Endothelial cell of umbilical vein (primary cell): ENCODE measurements at regions not wholly inside any gene's neighbourhood (a gene's known extent, or its start where the extent isn't known, plus 50 kb on each side); places are given as distances from the start of the nearest gene placed in this dataset.

Experiments used
- BruUV-seq: library from RNA; stranded (reverse); fragments of 400-500 nt; replicated peaks from 2 replicates; lab custom pipeline; 2021; lab: Mats Ljungman, UMichigan
- CTCF ChIA-PET: fragments of 300-600, 350-600 bp; sonication (Branson Sonifier 250); formaldehyde crosslinking; loops from one replicate; lab custom pipeline; 2021; ENCODE audit warnings: antibody characterized with exemption, inconsistent platforms; lab: Charles Lee
- POLR2A ChIA-PET: fragments of 300-600, 350-600 bp; sonication (Branson Sonifier 250); formaldehyde crosslinking; loops from one replicate; lab custom pipeline; 2021; ENCODE audit warnings: antibody characterized with exemption, inconsistent platforms; lab: Charles Lee
- DNase-seq: peaks from one replicate; pipeline ENCODE4 v3.0.0-alpha.2; 2011; ENCODE audit warnings: low read depth, low spot score
- FAIRE-seq: peaks from 2 replicates; lab custom pipeline; 2011; peaks lifted over from hg19 to GRCh38; lab: Jason Lieb, UNC
- H2AFZ ChIP-seq: 2 replicates; pipeline ENCODE4 v1.6.0; 2012; ENCODE audit warnings: low read depth, low read length, control low read depth, inconsistent platforms
- H3K27ac ChIP-seq: 2 replicates; pipeline ENCODE4 v1.5.1; 2011; ENCODE audit warnings: low read depth, mild to moderate bottlenecking, control low read depth, low read length, moderate library complexity; ENCODE audit not compliant: insufficient read depth
- H3K27me3 ChIP-seq, 2 experiments: 2 replicates each; pipeline versions ENCODE4 v1.6.0 to v1.6.1; 2011; ENCODE audit warnings: low read length in 2 of 2, mixed read lengths in 1 of 2; ENCODE audit not compliant: control insufficient read depth in 2 of 2, insufficient read depth in 2 of 2
- H3K36me3 ChIP-seq, 2 experiments: 2 replicates in 1 of 2; 3 replicates in 1 of 2; pipeline ENCODE4 v1.5.1; 2011; ENCODE audit warnings: low read length in 2 of 2, mild to moderate bottlenecking in 1 of 2, moderate library complexity in 1 of 2; ENCODE audit not compliant: control insufficient read depth in 2 of 2, insufficient read depth in 2 of 2; ENCODE audit errors: extremely low read depth in 1 of 2
- H3K4me1 ChIP-seq: 3 replicates; pipeline ENCODE4 v1.5.1; 2011; ENCODE audit warnings: mild to moderate bottlenecking, low read length; ENCODE audit not compliant: control insufficient read depth, insufficient read depth; ENCODE audit errors: extremely low read depth
- H3K4me2 ChIP-seq: 2 replicates; pipeline ENCODE4 v1.6.1; 2011; ENCODE audit warnings: low read length, control low read depth, mixed read lengths; ENCODE audit not compliant: insufficient read depth
- H3K4me3 ChIP-seq, 3 experiments: fragments of 200-600 bp in 1 of 3; sonication (generic), shearing (Covaris generic) in 1 of 3; replicated peaks in 1 of 3; 2 replicates each; pipeline ENCODE4 v1.5.1; 2011 to 2016; ENCODE audit warnings: control low read depth in 3 of 3, low read length in 3 of 3, mild to moderate bottlenecking in 2 of 3, inconsistent platforms in 1 of 3, low read depth in 1 of 3, moderate library complexity in 1 of 3; ENCODE audit not compliant: insufficient read depth in 1 of 3
- H3K79me2 ChIP-seq: 2 replicates; pipeline ENCODE4 v1.6.0; 2012; ENCODE audit warnings: low read length, inconsistent platforms; ENCODE audit not compliant: control insufficient read depth, insufficient read depth
- H3K9ac ChIP-seq: replicated peaks from 2 replicates; pipeline ENCODE3; 2011; ENCODE audit warnings: low read length, control low read depth; ENCODE audit not compliant: insufficient read depth; ENCODE audit errors: extremely low read depth
- H3K9me1 ChIP-seq: replicated peaks from 3 replicates; pipeline ENCODE4 v1.6.0; 2011; ENCODE audit warnings: mild to moderate bottlenecking, low read length; ENCODE audit not compliant: control insufficient read depth, insufficient read depth; ENCODE audit errors: extremely low read depth
- H3K9me3 ChIP-seq: replicated peaks from 2 replicates; pipeline ENCODE4 v1.5.1; 2012; ENCODE audit warnings: low read length, inconsistent platforms; ENCODE audit not compliant: control insufficient read depth, insufficient read depth
- H4K20me1 ChIP-seq: replicated peaks from 2 replicates; pipeline ENCODE3; 2011; ENCODE audit warnings: mild to moderate bottlenecking, low read length; ENCODE audit not compliant: control insufficient read depth, insufficient read depth; ENCODE audit errors: extremely low read depth
- CTCF ChIP-seq, 2 donors: IDR thresholded peaks; 1 replicate in 1 of 2; 2 replicates in 1 of 2; pipeline ENCODE4 v1.5.1; 2011; ENCODE audit warnings: low read length in 2 of 2, mild to moderate bottlenecking in 2 of 2, moderate library complexity in 2 of 2, control low read depth in 1 of 2, inconsistent platforms in 1 of 2, low read depth in 1 of 2; ENCODE audit not compliant: insufficient read depth in 1 of 2; ENCODE audit errors: extremely low read depth in 1 of 2
- EZH2 ChIP-seq: IDR thresholded peaks from 2 replicates; pipeline ENCODE4 v1.6.1; 2012; ENCODE audit warnings: borderline replicate concordance, low read depth, mild to moderate bottlenecking, moderate library complexity, low read length, inconsistent platforms; ENCODE audit not compliant: severe bottlenecking
- FOS ChIP-seq: IDR thresholded peaks from 2 replicates; pipeline ENCODE4 v1.6.1; 2011; ENCODE audit warnings: mild to moderate bottlenecking, low read length, moderate library complexity, borderline replicate concordance; ENCODE audit not compliant: insufficient read depth
- GATA2 ChIP-seq: IDR thresholded peaks from 2 replicates; pipeline ENCODE4 v1.7.0; 2011; ENCODE audit warnings: low read depth, mild to moderate bottlenecking, moderate library complexity, mixed read lengths, low read length; ENCODE audit not compliant: insufficient read length, insufficient read depth
- JUN ChIP-seq: IDR thresholded peaks from 2 replicates; pipeline ENCODE4 v1.6.1; 2011; ENCODE audit warnings: borderline replicate concordance, low read depth; ENCODE audit not compliant: insufficient read length, insufficient read depth
- MAX ChIP-seq: IDR thresholded peaks from 2 replicates; pipeline ENCODE4 v1.6.1; 2011; ENCODE audit not compliant: insufficient read depth, insufficient read length
- MYC ChIP-seq: IDR thresholded peaks from one replicate; pipeline ENCODE4 v1.6.1; 2011; ENCODE audit warnings: mild to moderate bottlenecking, low read depth, low read length
- POLR2A ChIP-seq: IDR thresholded peaks from 2 replicates; pipeline ENCODE4 v1.6.1; 2012; ENCODE audit warnings: low read depth, mild to moderate bottlenecking, control low read depth, low read length
- POLR2AphosphoS5 ChIP-seq: IDR thresholded peaks from 2 replicates; pipeline ENCODE4 v1.6.1; 2012; ENCODE audit warnings: low read depth, mild to moderate bottlenecking, control low read depth, low read length, moderate library complexity; ENCODE audit not compliant: insufficient read depth
- dilution Hi-C: fragments of 300-500 bp; cut with MboI; formaldehyde crosslinking; loops from one replicate; pipeline ENCODE4 v1.15.0; 2019; ENCODE audit warnings: low sequenced_read_pairs; ENCODE audit not compliant: extremely low pct_ligation_motif_present
- intact Hi-C: fragments of 100-400 bp; cut with micrococcal nuclease; formaldehyde crosslinking; loops from one replicate; pipeline ENCODE4 v1.10.0; 2022

- POLR2A ChIA-PET, result no interaction called here
- Histone ChIP-seq H4K20me1 (no peaks in the 10 kb centered on the region), H3K4me1 (no peaks in the 10 kb centered on the region), H3K9me1 (no peaks in the 10 kb centered on the region), H3K27me3 (peaks cover 3 to 4% of the 10 kb centered on the region in 2 experiments), H3K27ac (no peak overlapping the region), H3K36me3 (no peaks in the 10 kb centered on the region), H3K9me3 (no peaks in the 10 kb centered on the region), H3K4me2 (no peak overlapping the region), H3K79me2 (no peaks in the 10 kb centered on the region), H2AFZ (no peak overlapping the region), H3K4me3 (no peak overlapping the region), H3K9ac (no peak overlapping the region)
- no peak for TF ChIP-seq POLR2AphosphoS5
- no peak for TF ChIP-seq GATA2
- no peak for TF ChIP-seq FOS
- dilution Hi-C loops, result no loop called here
- intact Hi-C loops, result no loop called here
- no peak for FAIRE-seq
- BruUV-seq, result no TSS peak
- CTCF ChIA-PET, result no interaction called here
- DNase-seq, result no peak
These were observed 392.3 kb upstream of the PKN2 start for GRCh38 chr1:88291611-88292354.

GRCh38 chr1:88293691-88294190 lies 390.3 kb upstream of the PKN2 start:
- no peak for TF ChIP-seq POLR2AphosphoS5
- no peak for TF ChIP-seq FOS
- TF ChIP-seq MAX, result no peak
- TF ChIP-seq MYC, result no peak
- no peak for TF ChIP-seq EZH2
- TF ChIP-seq JUN, result no peak
- no peak for TF ChIP-seq CTCF (IDR thresholded peaks at IDR 0.05; ENCODE audit: extremely low read depth in 1 of 2, insufficient read depth in 1 of 2, low read depth in 1 of 2, low read length in 2 of 2)
- no peak for TF ChIP-seq GATA2
- TF ChIP-seq POLR2A, result no peak
- Histone ChIP-seq H3K36me3 (no peaks in the 10 kb centered on the region), H3K9me1 (no peaks in the 10 kb centered on the region), H4K20me1 (no peaks in the 10 kb centered on the region), H2AFZ (no peak overlapping the region), H3K4me1 (no peaks in the 10 kb centered on the region), H3K9me3 (no peaks in the 10 kb centered on the region), H3K9ac (no peak overlapping the region), H3K27ac (no peak overlapping the region), H3K4me3 (no peak overlapping the region), H3K79me2 (no peaks in the 10 kb centered on the region), H3K4me2 (no peak overlapping the region), H3K27me3 (peaks cover 7% of the 10 kb centered on the region in 2 experiments)
- dilution Hi-C loops, result no loop called here
- ChIA-PET CTCF (interaction anchor here (1.6 kb wide), 1 partner anchor 113 kb away, joined by 4 read pairs; no protein-coding TSS in a partner anchor), POLR2A (no interaction called here)
- intact Hi-C loops, result no loop called here
- no TSS peak for BruUV-seq
- FAIRE-seq (no peak), DNase-seq (no peak)
